Ishikawa (cell line): ENCODE measurements at regions not wholly inside any gene's neighbourhood (a gene's known extent, or its start where the extent isn't known, plus 50 kb on each side); places are given as distances from the start of the nearest gene placed in this dataset.

Experiments
- CEBPB ChIP-seq: IDR thresholded peaks from 2 replicates; pipeline ENCODE4 v1.6.1; 2012
- CREB1 ChIP-seq: IDR thresholded peaks from 2 replicates; pipeline ENCODE4 v1.6.1; 2012; ENCODE audit warnings: low read depth
- EGR1 ChIP-seq: IDR thresholded peaks from 2 replicates; pipeline ENCODE4 v1.6.1; 2012
- EP300 ChIP-seq: IDR thresholded peaks from 2 replicates; pipeline ENCODE4 v1.6.1; 2012; ENCODE audit warnings: borderline replicate concordance
- FOXM1 ChIP-seq: IDR thresholded peaks from 2 replicates; pipeline ENCODE4 v1.6.1; 2012; ENCODE audit warnings: low read depth, borderline replicate concordance
- NFIC ChIP-seq: IDR thresholded peaks from 2 replicates; pipeline ENCODE4 v1.6.1; 2012
- RAD21 ChIP-seq: IDR thresholded peaks from 2 replicates; pipeline ENCODE4 v1.6.1; 2012; ENCODE audit warnings: low read depth
- TAF1 ChIP-seq: IDR thresholded peaks from 2 replicates; pipeline ENCODE4 v1.6.1; 2012; ENCODE audit warnings: low read depth, mild to moderate bottlenecking
- TCF12 ChIP-seq: IDR thresholded peaks from 2 replicates; pipeline ENCODE4 v1.6.1; 2012; ENCODE audit warnings: low read depth
- TEAD4 ChIP-seq: IDR thresholded peaks from 2 replicates; pipeline ENCODE4 v1.6.1; 2012
- YY1 ChIP-seq: IDR thresholded peaks from 2 replicates; pipeline ENCODE4 v1.6.1; 2012; ENCODE audit warnings: low read depth
- ZBTB7A ChIP-seq: IDR thresholded peaks from 2 replicates; pipeline ENCODE4 v1.6.1; 2012; ENCODE audit warnings: low read depth
- TF ChIP-seq, protein P1 (sequence below): IDR thresholded peaks from 2 replicates; pipeline ENCODE4 v1.6.1; 2012
- TF ChIP-seq, protein P2 (sequence below): IDR thresholded peaks from 2 replicates; pipeline ENCODE4 v1.6.1; 2012; ENCODE audit warnings: low read depth, mild to moderate bottlenecking
- TF ChIP-seq, protein P3 (sequence below): IDR thresholded peaks from 2 replicates; pipeline ENCODE4 v1.6.1; 2012

DNA sequence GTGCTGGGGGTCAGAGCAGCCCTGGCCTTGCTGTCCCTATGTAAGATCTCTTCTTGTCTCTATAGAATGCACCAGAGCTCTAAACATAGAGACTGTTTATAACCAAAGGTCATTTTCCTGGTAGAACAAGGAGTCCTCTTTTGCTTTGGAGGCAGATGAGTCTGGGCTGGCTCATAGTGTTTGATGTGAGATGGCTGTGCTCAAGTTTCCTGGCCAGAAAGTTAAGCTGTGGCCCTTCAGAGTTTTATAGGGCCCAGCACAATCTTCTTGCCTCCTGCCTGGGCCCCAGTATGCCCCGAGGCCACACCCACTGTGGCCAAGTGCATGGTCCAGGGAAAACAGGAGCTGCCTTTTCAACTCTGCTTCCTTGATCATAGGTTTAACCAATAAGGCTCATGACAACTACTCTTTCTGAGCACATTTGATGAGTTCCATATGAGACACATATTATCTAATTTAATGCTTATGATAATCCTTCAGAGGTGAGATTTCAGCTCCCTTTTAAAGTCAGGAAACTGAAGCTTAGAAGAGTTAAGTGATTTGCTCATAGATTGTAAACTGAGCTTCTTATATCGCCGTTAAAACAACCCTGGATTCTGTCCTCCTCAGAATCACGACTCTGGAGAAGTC, 66.3 kb downstream of the MYCN start:
- TF ChIP-seq, protein P1, sequence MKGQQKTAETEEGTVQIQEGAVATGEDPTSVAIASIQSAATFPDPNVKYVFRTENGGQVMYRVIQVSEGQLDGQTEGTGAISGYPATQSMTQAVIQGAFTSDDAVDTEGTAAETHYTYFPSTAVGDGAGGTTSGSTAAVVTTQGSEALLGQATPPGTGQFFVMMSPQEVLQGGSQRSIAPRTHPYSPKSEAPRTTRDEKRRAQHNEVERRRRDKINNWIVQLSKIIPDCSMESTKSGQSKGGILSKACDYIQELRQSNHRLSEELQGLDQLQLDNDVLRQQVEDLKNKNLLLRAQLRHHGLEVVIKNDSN, result no peak

DNA sequence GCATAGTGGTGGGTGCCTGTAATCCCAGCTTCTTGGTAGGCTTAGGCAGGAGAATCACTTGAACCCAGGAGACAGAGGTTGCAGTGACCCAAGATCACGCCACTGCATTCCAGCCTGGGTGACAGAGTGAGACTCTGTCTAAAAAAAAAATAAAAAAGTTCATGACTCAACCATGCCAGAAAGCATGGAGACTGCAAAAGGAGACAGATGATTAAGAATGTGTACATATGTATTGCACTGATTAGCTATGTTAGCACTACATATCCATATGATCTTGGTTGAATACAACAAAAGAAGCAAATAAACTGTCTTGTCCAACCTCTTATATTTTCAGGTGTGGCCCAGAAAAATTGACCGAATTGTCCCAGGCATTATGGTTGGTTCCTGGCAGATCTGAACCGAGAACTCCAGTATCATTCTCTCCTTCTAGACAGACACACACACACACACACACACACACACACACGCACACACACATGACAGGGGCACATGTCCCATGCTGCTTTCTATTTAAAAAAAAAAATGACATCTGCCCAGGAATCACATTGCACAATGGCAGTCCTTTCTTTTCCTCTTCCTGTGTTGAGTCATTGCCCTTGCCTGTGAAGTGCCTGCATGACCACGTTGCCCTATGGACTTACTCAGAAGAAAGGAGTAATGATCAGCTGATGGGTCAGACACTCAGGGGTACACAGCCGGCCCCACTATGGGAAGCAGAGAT, 65.6 kb downstream of the MYCN start:
- TF ChIP-seq CEBPB, result peak; percentile 65; the same call in 1 of the 2 replicates
- no peak for TF ChIP-seq TEAD4

DNA sequence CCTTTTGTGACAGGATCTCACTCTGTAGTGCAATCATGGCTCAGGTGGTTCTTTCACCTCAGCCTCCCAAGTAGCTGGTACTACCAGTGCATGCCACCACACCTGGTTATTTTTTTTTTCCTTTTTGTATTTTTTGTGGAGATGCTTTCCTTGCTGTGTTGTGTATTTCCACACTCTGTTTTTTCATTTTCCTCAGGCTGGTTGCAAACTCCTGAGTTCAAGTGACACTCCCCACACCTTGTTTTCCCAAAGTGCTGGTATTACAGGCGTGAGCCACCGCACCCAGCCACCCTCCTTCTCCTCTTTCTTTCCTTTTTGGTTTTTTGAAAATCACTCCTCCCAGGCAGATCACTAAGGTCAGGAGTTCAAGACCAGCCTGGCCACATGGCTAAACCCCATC, 65.0 kb downstream of the MYCN start:
- TF ChIP-seq NFIC, result no peak

DNA sequence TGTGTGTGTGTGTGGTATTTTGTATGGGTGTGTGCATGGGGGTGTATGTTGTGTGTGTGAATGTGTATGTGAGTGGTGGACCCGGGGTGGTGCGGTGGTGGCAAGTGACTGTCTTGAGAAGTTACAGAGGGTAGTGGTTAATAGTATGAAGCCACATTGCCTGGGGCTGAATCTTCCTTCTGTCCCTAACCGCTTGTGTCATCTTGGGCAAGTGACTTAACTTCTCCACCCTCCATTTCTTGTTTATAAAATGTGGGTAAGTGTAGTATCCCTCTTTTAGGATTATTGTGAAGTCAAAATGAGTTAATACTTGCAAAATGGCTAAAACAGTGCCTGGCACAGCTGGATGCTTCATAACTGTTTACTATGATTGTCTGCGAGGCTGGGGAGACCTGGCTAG, 63.5 kb downstream of the MYCN start:
- TF ChIP-seq EGR1, result no peak
- no peak for TF ChIP-seq TCF12
- TF ChIP-seq NFIC, result no peak
- TF ChIP-seq CREB1, result no peak
- no peak for TF ChIP-seq RAD21
- TF ChIP-seq, protein P1, result no peak

DNA sequence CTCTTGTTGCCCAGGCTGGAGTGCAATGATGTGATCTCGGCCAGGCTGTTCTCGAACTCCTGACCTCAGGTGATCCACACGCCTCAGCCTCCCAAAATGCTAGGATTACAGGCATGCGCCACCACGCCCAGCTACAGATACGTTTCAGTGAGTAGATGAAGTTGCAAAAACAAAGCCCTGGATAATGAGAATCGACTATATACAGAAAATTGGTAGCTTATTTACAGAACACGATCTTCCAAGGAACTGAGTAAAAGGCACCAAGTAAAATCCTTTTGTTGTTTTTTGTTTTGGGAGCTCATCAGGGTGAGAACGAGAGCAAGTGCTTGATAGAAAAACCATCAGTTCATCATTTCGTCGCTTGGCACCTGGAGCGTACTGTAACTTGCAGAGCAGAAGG, 62.8 kb downstream of the MYCN start:
- TF ChIP-seq CREB1 (no peak), YY1 (no peak), TEAD4 (no peak), RAD21 (no peak), FOXM1 (no peak), NFIC (no peak), EGR1 (no peak), TAF1 (no peak), TCF12 (no peak), EP300 (no peak), ZBTB7A (no peak)
- TF ChIP-seq, protein P2, sequence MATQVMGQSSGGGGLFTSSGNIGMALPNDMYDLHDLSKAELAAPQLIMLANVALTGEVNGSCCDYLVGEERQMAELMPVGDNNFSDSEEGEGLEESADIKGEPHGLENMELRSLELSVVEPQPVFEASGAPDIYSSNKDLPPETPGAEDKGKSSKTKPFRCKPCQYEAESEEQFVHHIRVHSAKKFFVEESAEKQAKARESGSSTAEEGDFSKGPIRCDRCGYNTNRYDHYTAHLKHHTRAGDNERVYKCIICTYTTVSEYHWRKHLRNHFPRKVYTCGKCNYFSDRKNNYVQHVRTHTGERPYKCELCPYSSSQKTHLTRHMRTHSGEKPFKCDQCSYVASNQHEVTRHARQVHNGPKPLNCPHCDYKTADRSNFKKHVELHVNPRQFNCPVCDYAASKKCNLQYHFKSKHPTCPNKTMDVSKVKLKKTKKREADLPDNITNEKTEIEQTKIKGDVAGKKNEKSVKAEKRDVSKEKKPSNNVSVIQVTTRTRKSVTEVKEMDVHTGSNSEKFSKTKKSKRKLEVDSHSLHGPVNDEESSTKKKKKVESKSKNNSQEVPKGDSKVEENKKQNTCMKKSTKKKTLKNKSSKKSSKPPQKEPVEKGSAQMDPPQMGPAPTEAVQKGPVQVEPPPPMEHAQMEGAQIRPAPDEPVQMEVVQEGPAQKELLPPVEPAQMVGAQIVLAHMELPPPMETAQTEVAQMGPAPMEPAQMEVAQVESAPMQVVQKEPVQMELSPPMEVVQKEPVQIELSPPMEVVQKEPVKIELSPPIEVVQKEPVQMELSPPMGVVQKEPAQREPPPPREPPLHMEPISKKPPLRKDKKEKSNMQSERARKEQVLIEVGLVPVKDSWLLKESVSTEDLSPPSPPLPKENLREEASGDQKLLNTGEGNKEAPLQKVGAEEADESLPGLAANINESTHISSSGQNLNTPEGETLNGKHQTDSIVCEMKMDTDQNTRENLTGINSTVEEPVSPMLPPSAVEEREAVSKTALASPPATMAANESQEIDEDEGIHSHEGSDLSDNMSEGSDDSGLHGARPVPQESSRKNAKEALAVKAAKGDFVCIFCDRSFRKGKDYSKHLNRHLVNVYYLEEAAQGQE, result no peak
- TF ChIP-seq, protein P3, sequence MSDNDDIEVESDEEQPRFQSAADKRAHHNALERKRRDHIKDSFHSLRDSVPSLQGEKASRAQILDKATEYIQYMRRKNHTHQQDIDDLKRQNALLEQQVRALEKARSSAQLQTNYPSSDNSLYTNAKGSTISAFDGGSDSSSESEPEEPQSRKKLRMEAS, result no peak

DNA sequence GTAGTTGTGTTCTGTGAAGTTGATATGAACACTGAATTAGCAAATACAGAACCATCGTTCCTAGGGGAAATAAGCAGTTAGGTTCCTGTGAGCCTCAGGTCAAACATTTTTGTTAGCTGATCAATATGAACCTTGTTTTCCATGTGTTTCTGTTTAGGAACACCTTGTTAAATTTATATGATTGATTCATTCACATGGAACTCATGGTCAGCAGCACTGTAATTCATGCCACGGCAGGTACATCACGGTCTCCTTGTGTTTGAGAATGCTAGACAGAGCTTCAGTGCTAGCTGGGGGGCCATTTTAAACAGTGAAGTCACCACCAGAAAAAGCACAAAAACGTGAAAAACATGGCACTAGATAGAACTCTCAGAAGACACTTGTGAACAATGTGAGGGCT, 62.2 kb downstream of the MYCN start:
- no peak for TF ChIP-seq ZBTB7A
- TF ChIP-seq EGR1, result no peak
- no peak for TF ChIP-seq TCF12
- no peak for TF ChIP-seq YY1
- TF ChIP-seq, protein P1, result no peak
- no peak for TF ChIP-seq RAD21
- no peak for TF ChIP-seq CEBPB
- TF ChIP-seq TEAD4, result no peak
- TF ChIP-seq, protein P2, result no peak
- TF ChIP-seq CREB1, result no peak
- no peak for TF ChIP-seq FOXM1
- TF ChIP-seq NFIC, result no peak
- no peak for TF ChIP-seq TAF1
- no peak for TF ChIP-seq EP300
- TF ChIP-seq, protein P3, result no peak
